HCT116 (cell line): ENCODE measurements at regions not wholly inside any gene's neighbourhood (a gene's known extent, or its start where the extent isn't known, plus 50 kb on each side); places are given as distances from the start of the nearest gene placed in this dataset.

Experiments
- ATAC-seq: fragments of 200-7000 bp; cut with Tn5 transposase; 2 replicates; pipeline ENCODE4 v1.9.1; 2020; ENCODE audit warnings: mild to moderate bottlenecking, moderate library complexity
- BruUV-seq: library from RNA; stranded (reverse); fragments of 400-500 nt; replicated peaks from 2 replicates; lab custom pipeline; 2021; lab: Mats Ljungman, UMichigan
- CTCF ChIA-PET: fragments of 300-600 bp; sonication (Branson Sonifier 250); formaldehyde crosslinking; loops from one replicate; lab custom pipeline; 2021; ENCODE audit warnings: antibody characterized with exemption; lab: Charles Lee
- POLR2A ChIA-PET: fragments of 300-600, 350-600 bp; sonication (Branson Sonifier 250); formaldehyde crosslinking; loops from one replicate; lab custom pipeline; 2021; ENCODE audit warnings: antibody characterized with exemption; lab: Charles Lee
- RAD21 ChIA-PET, 2 experiments: fragments of 300-600 bp; sonication (Branson Sonifier 250); formaldehyde crosslinking; loops; one replicate each; lab custom pipeline; 2023; ENCODE audit warnings: low total read pairs in 2 of 2; ENCODE audit not compliant: uncharacterized antibody in 2 of 2, unreplicated experiment in 2 of 2, low non-redundant PET in 1 of 2; lab: Charles Lee
- DNase-seq: peaks from one replicate; pipeline ENCODE4 v3.0.0-alpha.2; 2010; ENCODE audit warnings: low read depth, low spot score
- H2AFZ ChIP-seq: fragments of 200-600 bp; shearing (Covaris generic), sonication (generic); 2 replicates; pipeline ENCODE4 v1.6.1; 2017; ENCODE audit warnings: low read depth, mixed run types, mixed read lengths, antibody characterized with exemption, low read length; ENCODE audit not compliant: poor library complexity, severe bottlenecking
- H3K27ac ChIP-seq: 2 replicates; pipeline ENCODE4 v1.5.1; 2012; ENCODE audit warnings: low read depth, low read length
- H3K27me3 ChIP-seq: fragments of 200-600 bp; sonication (generic); 2 replicates; pipeline ENCODE4 v1.6.1; 2016; ENCODE audit warnings: mixed run types, low read length, mixed read lengths; ENCODE audit not compliant: insufficient read depth
- H3K36me3 ChIP-seq, 2 experiments: fragments of 200-500 bp in 1 of 2; fragments of 200-600 bp in 1 of 2; sonication (Bioruptor generic) in 1 of 2; sonication (generic) in 1 of 2; 2 replicates each; pipeline versions ENCODE4 v1.5.1 to v1.6.1; 2014 to 2016; ENCODE audit warnings: low read length in 2 of 2, inconsistent platforms in 1 of 2, mixed read lengths in 1 of 2, mixed run types in 1 of 2; ENCODE audit not compliant: insufficient read depth in 2 of 2, control insufficient read depth in 1 of 2
- H3K4me1 ChIP-seq, 2 experiments: fragments of 200-600 bp in 1 of 2; sonication (generic) in 1 of 2; 2 replicates each; pipeline versions ENCODE4 v1.5.1 to v1.6.1; 2012 to 2017; ENCODE audit warnings: low read length in 2 of 2, inconsistent platforms in 1 of 2, mild to moderate bottlenecking in 1 of 2, mixed read lengths in 1 of 2, mixed run types in 1 of 2, moderate library complexity in 1 of 2; ENCODE audit not compliant: insufficient read depth in 2 of 2, control insufficient read depth in 1 of 2
- H3K4me2 ChIP-seq: fragments of 200-600 bp; sonication (generic); 2 replicates; pipeline ENCODE4 v1.6.1; 2017; ENCODE audit warnings: mixed run types, low read length, mixed read lengths
- H3K4me3 ChIP-seq, 2 experiments: fragments of 200-600 bp in 1 of 2; sonication (generic) in 1 of 2; replicated peaks in 1 of 2; 2 replicates each; pipeline ENCODE4 v1.5.1; 2011 to 2016; ENCODE audit warnings: low read length in 2 of 2, control low read depth in 1 of 2, low read depth in 1 of 2, mild to moderate bottlenecking in 1 of 2, mixed read lengths in 1 of 2, mixed run types in 1 of 2
- H3K79me2 ChIP-seq: fragments of 200-600 bp; sonication (generic); 2 replicates; pipeline ENCODE4 v1.6.1; 2017; ENCODE audit warnings: mild to moderate bottlenecking, mixed run types, low read length, moderate library complexity, mixed read lengths; ENCODE audit not compliant: insufficient read depth
- H3K9ac ChIP-seq: fragments of 200-600 bp; sonication (generic); 2 replicates; pipeline ENCODE4 v1.6.1; 2016; ENCODE audit warnings: low read length, mixed read lengths
- H3K9me2 ChIP-seq: fragments of 200-600 bp; sonication (generic), shearing (Covaris generic); 2 replicates; pipeline ENCODE4 v1.6.1; 2017; ENCODE audit warnings: mixed run types, mild to moderate bottlenecking, moderate library complexity; ENCODE audit not compliant: insufficient read depth
- H3K9me3 ChIP-seq, 2 experiments: fragments of 200-500 bp in 1 of 2; fragments of 200-600 bp in 1 of 2; sonication (Bioruptor generic) in 1 of 2; sonication (generic) in 1 of 2; 2 replicates each; pipeline ENCODE4 v1.6.1; 2014 to 2017; ENCODE audit warnings: low read length in 2 of 2, mixed read lengths in 2 of 2, inconsistent platforms in 1 of 2, low read depth in 1 of 2, mild to moderate bottlenecking in 1 of 2, mixed run types in 1 of 2, moderate library complexity in 1 of 2; ENCODE audit not compliant: control insufficient read depth in 1 of 2, insufficient read depth in 1 of 2
- H4K20me1 ChIP-seq: fragments of 200-600 bp; sonication (generic), shearing (Covaris generic); 2 replicates; pipeline ENCODE4 v1.6.1; 2017; ENCODE audit warnings: mixed run types, mild to moderate bottlenecking, moderate library complexity; ENCODE audit not compliant: insufficient read depth
- CTCF ChIP-seq, 3 experiments: fragments of 200-600 bp in 1 of 3; sonication (generic) in 1 of 3; IDR thresholded peaks in 2 of 3; conservative IDR thresholded peaks in 1 of 3; 2 replicates each; pipeline ENCODE4 v1.5.1; 2012 to 2017; ENCODE audit warnings: low read depth in 2 of 3, low read length in 2 of 3, antibody characterized with exemption in 1 of 3, borderline replicate concordance in 1 of 3, control low read depth in 1 of 3, mild to moderate bottlenecking in 1 of 3, mixed read lengths in 1 of 3, mixed run types in 1 of 3, moderate library complexity in 1 of 3; ENCODE audit not compliant: insufficient read depth in 1 of 3
- EZH2 ChIP-seq: fragments of 200-600 bp; sonication (generic); IDR thresholded peaks from 2 replicates; pipeline ENCODE4 v1.6.1; 2017; ENCODE audit warnings: antibody characterized with exemption, mixed run types
- FOSL1 ChIP-seq: IDR thresholded peaks from 2 replicates; pipeline ENCODE4 v1.6.1; 2012; ENCODE audit warnings: low read depth
- JUND ChIP-seq: IDR thresholded peaks from 2 replicates; pipeline ENCODE4 v1.6.1; 2012
- MAX ChIP-seq: IDR thresholded peaks from 2 replicates; pipeline ENCODE4 v1.6.1; 2012
- SIN3A ChIP-seq: IDR thresholded peaks from 2 replicates; pipeline ENCODE4 v1.6.1; 2012; ENCODE audit warnings: low read depth
- SP1 ChIP-seq: IDR thresholded peaks from 2 replicates; pipeline ENCODE4 v1.6.1; 2012; ENCODE audit warnings: low read depth
- TCF7L2 ChIP-seq: IDR thresholded peaks from 2 replicates; pipeline ENCODE4 v1.7.0; 2011; ENCODE audit warnings: borderline replicate concordance, inconsistent platforms; ENCODE audit not compliant: insufficient read depth, insufficient read length; ENCODE audit errors: extremely low read depth
- ZBTB33 ChIP-seq: IDR thresholded peaks from 2 replicates; pipeline ENCODE4 v1.6.1; 2011; ENCODE audit warnings: mild to moderate bottlenecking, low read length, moderate library complexity; ENCODE audit not compliant: insufficient replicate concordance; ENCODE audit errors: extremely low read depth
- ZNF274 ChIP-seq: fragments of 200-500 bp; sonication (Bioruptor generic); IDR thresholded peaks from 2 replicates; pipeline ENCODE4 v1.6.1; 2014; ENCODE audit warnings: mild to moderate bottlenecking, low read depth, low read length, inconsistent platforms
- intact Hi-C: fragments of 100-400 bp; cut with micrococcal nuclease; formaldehyde crosslinking; loops from 2 replicates; pipeline ENCODE4 v1.10.0; 2022

GRCh38 chr6:28776269-28777146 is 147.3 kb downstream of the TRIM27 start:
- no peaks in the 10 kb centered on the region for H3K79me2 ChIP-seq
- POLR2A ChIA-PET = no interaction called here
- H3K9ac ChIP-seq = no peak overlapping the region
- H2AFZ ChIP-seq = no peak overlapping the region
- intact Hi-C loops = no loop called here
- H4K20me1 ChIP-seq = no peaks in the 10 kb centered on the region
- TF ChIP-seq TCF7L2 (no peak), JUND (no peak), MAX (no peak), SP1 (no peak), SIN3A (no peak), ZBTB33 (no peak), EZH2 (no peak), FOSL1 (no peak), CTCF (IDR thresholded peaks at IDR 0.05 in 2 of 3, conservative IDR thresholded peaks at IDR 0.05 in 1 of 3; ENCODE audit: borderline replicate concordance in 1 of 3, insufficient read depth in 1 of 3, low read depth in 2 of 3, low read length in 2 of 3) (no peak), ZNF274 (no peak)
- no peak overlapping the region for H3K27ac ChIP-seq
- no peak overlapping the region for H3K4me3 ChIP-seq
- peaks cover 16 to 17% of the 10 kb centered on the region in 2 experiments for H3K4me1 ChIP-seq
- H3K9me3 ChIP-seq = no peaks in the 10 kb centered on the region
- RAD21 ChIA-PET = no interaction called here
- no peaks in the 10 kb centered on the region for H3K9me2 ChIP-seq
- no peaks in the 10 kb centered on the region for H3K27me3 ChIP-seq
- ATAC-seq (no peak), DNase-seq (no peak)
- no TSS peak for BruUV-seq
- CTCF ChIA-PET = no interaction called here
- no peaks in the 10 kb centered on the region for H3K36me3 ChIP-seq
- H3K4me2 ChIP-seq = no peak overlapping the region
